ENCODE measurements at regions not wholly inside any gene's neighbourhood (a gene's known extent, or its start where the extent isn't known, plus 50 kb on each side); places are given as distances from the start of the nearest gene placed in this dataset.
"Not testable (repeated sequence)": the region's sequence is repeated elsewhere in the genome, so short reads cannot be mapped to it uniquely, and the experiment has no call there.

- no peak for DNase-seq (ENCODE audit: low read depth)
These were observed 147.8 kb downstream of the SEM1 start for GRCh38 chr7:96561892-96562291.

- DNase-seq (ENCODE audit: low read depth), result peak; percentile 3
These were observed 151.1 kb downstream of the SEM1 start for GRCh38 chr7:96558530-96558929.

GRCh38 chr7:96558093-96558492 lies 151.6 kb downstream of the SEM1 start:
- DNase-seq (ENCODE audit: low read depth), result no peak

GRCh38 chr7:96557598-96557997 lies 152.0 kb downstream of the SEM1 start:
- DNase-seq (ENCODE audit: low read depth), result not testable (repeated sequence)

GRCh38 chr7:96548664-96549063 lies 161.0 kb downstream of the SEM1 start:
- DNase-seq (ENCODE audit: low read depth), result no peak

- no peak for DNase-seq (ENCODE audit: low read depth)
These were observed 162.3 kb downstream of the SEM1 start for GRCh38 chr7:96547371-96547811.

- no peak for DNase-seq (ENCODE audit: low read depth)
These were observed 163.2 kb downstream of the SEM1 start for GRCh38 chr7:96546426-96546825.

GRCh38 chr7:96539471-96539870 lies 170.2 kb downstream of the SEM1 start:
- no peak for DNase-seq (ENCODE audit: low read depth)

GRCh38 chr7:96538632-96539031 lies 171.0 kb downstream of the SEM1 start:
- no peak for DNase-seq (ENCODE audit: low read depth)

GRCh38 chr7:96534221-96534620 lies 175.4 kb downstream of the SEM1 start:
- no peak for DNase-seq (ENCODE audit: low read depth)

- DNase-seq (ENCODE audit: low read depth), result no peak
These were observed 177.2 kb downstream of the SEM1 start for GRCh38 chr7:96532428-96532935.

GRCh38 chr7:96531331-96531730 lies 178.3 kb downstream of the SEM1 start:
- DNase-seq (ENCODE audit: low read depth), result no peak

- no peak for DNase-seq (ENCODE audit: low read depth)
These were observed 178.9 kb downstream of the SEM1 start for GRCh38 chr7:96530786-96531185.

- no peak for DNase-seq (ENCODE audit: low read depth)
These were observed 182.4 kb downstream of the SEM1 start for GRCh38 chr7:96527133-96527827.

- DNase-seq (ENCODE audit: low read depth), result no peak
These were observed 183.2 kb downstream of the SEM1 start for GRCh38 chr7:96526496-96526895.

- no peak for DNase-seq (ENCODE audit: low read depth)
These were observed 188.4 kb downstream of the SEM1 start for GRCh38 chr7:96521068-96521894.

GRCh38 chr7:96508371-96508770 lies 186.5 kb upstream of the SLC25A13 start:
- DNase-seq (ENCODE audit: low read depth), result peak; percentile 1

- no peak for DNase-seq (ENCODE audit: low read depth)
These were observed 181.7 kb upstream of the SLC25A13 start for GRCh38 chr7:96503597-96503996.

GRCh38 chr7:96501318-96501717 lies 179.4 kb upstream of the SLC25A13 start:
- no peak for DNase-seq (ENCODE audit: low read depth)

- DNase-seq (ENCODE audit: low read depth), result no peak
These were observed 177.6 kb upstream of the SLC25A13 start for GRCh38 chr7:96499532-96499931.

- DNase-seq (ENCODE audit: low read depth), result no peak
These were observed 175.7 kb upstream of the SLC25A13 start for GRCh38 chr7:96497567-96497966.

GRCh38 chr7:96495751-96496216 lies 173.9 kb upstream of the SLC25A13 start:
- no peak for DNase-seq (ENCODE audit: low read depth)

GRCh38 chr7:96486681-96487080 lies 164.8 kb upstream of the SLC25A13 start:
- no peak for DNase-seq (ENCODE audit: low read depth)
